ENCODE measurements at regions not wholly inside any gene's neighbourhood (a gene's known extent, or its start where the extent isn't known, plus 50 kb on each side); places are given as distances from the start of the nearest gene placed in this dataset.

DNA sequence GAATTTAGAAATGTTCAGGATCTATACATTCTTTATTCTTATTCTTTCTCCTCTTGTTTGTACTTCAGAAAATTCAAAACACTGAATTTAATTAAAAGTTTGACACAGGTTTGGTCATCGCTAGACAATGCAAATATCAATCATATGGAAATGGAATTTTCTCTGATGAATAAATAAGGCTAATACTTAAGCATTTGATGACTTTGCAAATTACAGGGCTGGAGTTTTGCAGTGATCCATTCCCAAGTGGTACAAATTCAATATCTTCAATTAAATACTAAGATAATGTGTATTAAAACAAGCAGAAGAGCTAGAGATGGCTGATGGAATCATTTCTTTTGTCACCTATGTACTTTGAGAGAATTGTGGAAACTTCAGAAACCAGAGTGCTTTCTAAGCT, 439.6 kb downstream of the DYNC2H1 start:
- no peak overlapping the region for H3K4me3 Mint-ChIP-seq (ENCODE audit: unreplicated experiment)
- TF ChIP-seq CTCF (IDR thresholded peaks at IDR 0.05; ENCODE audit: insufficient read depth in 1 of 2, low read depth in 1 of 2, low read length in 1 of 2, severe bottlenecking in 1 of 2, unreplicated experiment in 1 of 2): no peak
- no peaks in the 10 kb centered on the region for H3K9me3 ChIP-seq
- ChIA-PET POLR2A (no interaction called here), CTCF (no interaction called here)
- no peaks in the 10 kb centered on the region for H3K4me1 ChIP-seq
- H3K4me3 ChIP-seq (ENCODE audit: low read depth, low read length): no peak overlapping the region
- H3K4me1 Mint-ChIP-seq (ENCODE audit: low read depth, unreplicated experiment): no peaks in the 10 kb centered on the region
- no peaks in the 10 kb centered on the region for H3K9me3 Mint-ChIP-seq (ENCODE audit: unreplicated experiment)
- H3K36me3 ChIP-seq (ENCODE audit: control insufficient read depth, insufficient read depth, low read length): no peaks in the 10 kb centered on the region
- H3K27ac Mint-ChIP-seq (ENCODE audit: unreplicated experiment): no peak overlapping the region
- intact Hi-C loops (cut with micrococcal nuclease; ENCODE audit: unreplicated experiment): no loop called here
- H3K36me3 Mint-ChIP-seq (ENCODE audit: insufficient read depth, unreplicated experiment): no peaks in the 10 kb centered on the region
- no peaks in the 10 kb centered on the region for H3K27me3 Mint-ChIP-seq (ENCODE audit: insufficient read depth, unreplicated experiment)
- DNase-seq: no peak
- BruUV-seq (replicated peaks): no TSS peak
- H3K27me3 ChIP-seq (replicated peaks; ENCODE audit: control insufficient read depth, insufficient read depth, low read length): no peaks in the 10 kb centered on the region

DNA sequence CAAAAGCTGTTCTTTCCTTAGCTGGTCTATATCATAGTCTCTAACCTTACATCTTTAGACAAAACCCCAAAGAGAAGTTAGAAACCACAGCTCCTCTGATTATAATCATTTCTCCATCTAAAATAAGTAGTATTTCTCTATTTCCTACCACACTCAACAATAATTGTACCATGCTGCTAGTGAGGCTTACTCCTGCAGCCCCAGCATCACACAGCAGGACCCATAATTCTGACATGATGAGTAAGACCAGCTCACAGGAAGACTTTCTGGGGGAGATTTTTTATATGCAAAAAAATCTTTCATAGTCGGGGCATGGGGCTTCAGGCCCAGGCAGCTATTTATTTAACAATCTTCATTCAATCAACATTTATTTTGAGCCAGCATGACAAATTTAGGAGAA, 441.6 kb downstream of the DYNC2H1 start:
- CTCF ChIA-PET: no interaction called here
- TF ChIP-seq CTCF (IDR thresholded peaks at IDR 0.05; ENCODE audit: insufficient read depth in 1 of 2, low read depth in 1 of 2, low read length in 1 of 2, severe bottlenecking in 1 of 2, unreplicated experiment in 1 of 2): no peak
- POLR2A ChIA-PET: no interaction called here
- Mint-ChIP-seq H3K27ac (ENCODE audit: unreplicated experiment) (no peak overlapping the region), H3K4me1 (ENCODE audit: low read depth, unreplicated experiment) (no peaks in the 10 kb centered on the region), H3K9me3 (ENCODE audit: unreplicated experiment) (no peaks in the 10 kb centered on the region), H3K27me3 (ENCODE audit: insufficient read depth, unreplicated experiment) (no peaks in the 10 kb centered on the region), H3K36me3 (ENCODE audit: insufficient read depth, unreplicated experiment) (no peaks in the 10 kb centered on the region), H3K4me3 (ENCODE audit: unreplicated experiment) (no peak overlapping the region)
- no peak for DNase-seq
- no peak overlapping the region for H3K4me3 ChIP-seq (ENCODE audit: low read depth, low read length)
- intact Hi-C loops (cut with micrococcal nuclease; ENCODE audit: unreplicated experiment): no loop called here
- H3K9me3 ChIP-seq: no peaks in the 10 kb centered on the region
- no TSS peak for BruUV-seq (replicated peaks)
- no peaks in the 10 kb centered on the region for H3K36me3 ChIP-seq (ENCODE audit: control insufficient read depth, insufficient read depth, low read length)
- no peaks in the 10 kb centered on the region for H3K4me1 ChIP-seq
- no peaks in the 10 kb centered on the region for H3K27me3 ChIP-seq (replicated peaks; ENCODE audit: control insufficient read depth, insufficient read depth, low read length)

GRCh38 chr11:103552086-103552485, 442.9 kb downstream of the DYNC2H1 start:
- ChIA-PET CTCF (no interaction called here), POLR2A (no interaction called here)
- H3K9me3 Mint-ChIP-seq (ENCODE audit: unreplicated experiment): no peaks in the 10 kb centered on the region
- H3K27ac Mint-ChIP-seq (ENCODE audit: unreplicated experiment): no peak overlapping the region
- H3K36me3 Mint-ChIP-seq (ENCODE audit: insufficient read depth, unreplicated experiment): no peaks in the 10 kb centered on the region
- no peak overlapping the region for H3K4me3 Mint-ChIP-seq (ENCODE audit: unreplicated experiment)
- Histone ChIP-seq H3K4me1 (no peaks in the 10 kb centered on the region), H3K27me3 (replicated peaks; ENCODE audit: control insufficient read depth, insufficient read depth, low read length) (no peaks in the 10 kb centered on the region), H3K36me3 (ENCODE audit: control insufficient read depth, insufficient read depth, low read length) (no peaks in the 10 kb centered on the region), H3K4me3 (ENCODE audit: low read depth, low read length) (no peak overlapping the region), H3K9me3 (no peaks in the 10 kb centered on the region)
- DNase-seq: no peak
- BruUV-seq (replicated peaks): no TSS peak
- intact Hi-C loops (cut with micrococcal nuclease; ENCODE audit: unreplicated experiment): no loop called here
- no peaks in the 10 kb centered on the region for H3K27me3 Mint-ChIP-seq (ENCODE audit: insufficient read depth, unreplicated experiment)
- H3K4me1 Mint-ChIP-seq (ENCODE audit: low read depth, unreplicated experiment): no peaks in the 10 kb centered on the region
- TF ChIP-seq CTCF (IDR thresholded peaks at IDR 0.05; ENCODE audit: insufficient read depth in 1 of 2, low read depth in 1 of 2, low read length in 1 of 2, severe bottlenecking in 1 of 2, unreplicated experiment in 1 of 2): no peak
